HEK293 (cell line): ENCODE measurements at regions not wholly inside any gene's neighbourhood (a gene's known extent, or its start where the extent isn't known, plus 50 kb on each side); places are given as distances from the start of the nearest gene placed in this dataset.

Source experiments
- MYNN ChIP-seq: fragments of 450-650 bp; formaldehyde crosslinking; IDR thresholded peaks from 2 replicates; pipeline ENCODE4 v1.5.1; 2016; ENCODE audit warnings: missing biosample characterization, missing genetic modification characterization, borderline replicate concordance
- MZF1 ChIP-seq: fragments of 450-650 bp; formaldehyde crosslinking; IDR thresholded peaks from 2 replicates; pipeline ENCODE4 v1.5.1; 2017; ENCODE audit warnings: missing biosample characterization, missing genetic modification characterization, borderline replicate concordance
- ZBTB17 ChIP-seq: fragments of 450-650 bp; formaldehyde crosslinking; IDR thresholded peaks from 2 replicates; pipeline ENCODE4 v1.5.1; 2016; ENCODE audit warnings: missing biosample characterization, missing genetic modification characterization
- ZBTB7A ChIP-seq: fragments of 450-650 bp; formaldehyde crosslinking; IDR thresholded peaks from 2 replicates; pipeline ENCODE4 v1.5.1; 2016; ENCODE audit warnings: low read depth, missing biosample characterization, missing genetic modification characterization
- ZFP41 ChIP-seq: fragments of 450-650 bp; formaldehyde crosslinking; IDR thresholded peaks from 2 replicates; pipeline ENCODE4 v1.5.1; 2016; ENCODE audit warnings: missing biosample characterization, missing genetic modification characterization, borderline replicate concordance
- ZNF202 ChIP-seq: fragments of 450-650 bp; formaldehyde crosslinking; IDR thresholded peaks from 2 replicates; pipeline ENCODE4 v1.5.1; 2016; ENCODE audit warnings: missing biosample characterization, missing genetic modification characterization, borderline replicate concordance
- ZNF211 ChIP-seq: fragments of 450-650 bp; formaldehyde crosslinking; IDR thresholded peaks from 2 replicates; pipeline ENCODE4 v1.5.1; 2016; ENCODE audit warnings: low read depth, missing biosample characterization, missing genetic modification characterization
- ZNF473 ChIP-seq: fragments of 450-650 bp; formaldehyde crosslinking; IDR thresholded peaks from 2 replicates; pipeline ENCODE4 v1.5.1; 2017; ENCODE audit warnings: missing biosample characterization, missing genetic modification characterization
- ZNF501 ChIP-seq: fragments of 450-650 bp; formaldehyde crosslinking; IDR thresholded peaks from 2 replicates; pipeline ENCODE4 v1.5.1; 2016; ENCODE audit warnings: missing biosample characterization, missing genetic modification characterization
- ZNF530 ChIP-seq: fragments of 450-650 bp; formaldehyde crosslinking; IDR thresholded peaks from 2 replicates; pipeline ENCODE4 v1.5.1; 2016; ENCODE audit warnings: low read depth, missing biosample characterization, missing genetic modification characterization
- ZNF544 ChIP-seq: fragments of 450-650 bp; formaldehyde crosslinking; IDR thresholded peaks from 2 replicates; pipeline ENCODE4 v1.5.0; 2017; ENCODE audit warnings: missing biosample characterization, missing genetic modification characterization
- ZNF660 ChIP-seq: fragments of 450-650 bp; IDR thresholded peaks from 2 replicates; pipeline ENCODE4 v1.5.1; 2018; ENCODE audit warnings: missing biosample characterization, mild to moderate bottlenecking, missing genetic modification characterization
- TF ChIP-seq, protein P1 (sequence below): fragments of 450-650 bp; formaldehyde crosslinking; IDR thresholded peaks from 2 replicates; pipeline ENCODE4 v1.5.1; 2016; ENCODE audit warnings: missing biosample characterization, missing genetic modification characterization
- TF ChIP-seq, protein P2 (sequence below): fragments of 450-650 bp; formaldehyde crosslinking; IDR thresholded peaks from 2 replicates; pipeline ENCODE4 v1.5.1; 2016; ENCODE audit warnings: missing biosample characterization, missing genetic modification characterization

DNA sequence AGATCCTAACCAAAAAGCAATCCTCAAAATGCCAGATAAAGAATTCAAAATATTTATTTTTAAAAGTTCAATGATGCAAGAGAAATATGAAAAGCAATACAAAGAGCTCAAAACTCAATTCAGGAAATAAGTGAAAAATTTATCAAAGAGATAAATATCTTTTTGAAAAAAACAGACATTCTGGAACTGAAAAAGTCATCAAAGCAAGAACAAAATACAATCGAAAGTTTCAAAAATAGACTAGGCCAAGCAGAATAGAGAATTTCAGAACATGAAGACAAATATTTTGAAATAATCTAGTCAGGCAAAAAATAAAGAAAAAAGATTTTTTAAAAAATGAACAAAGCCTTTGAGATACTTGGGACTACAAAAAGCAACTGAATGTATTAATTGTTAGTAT is 83.4 kb upstream of the STT3B start:
- TF ChIP-seq ZBTB17 (tag by site-specific recombination): no peak
- no peak for TF ChIP-seq ZNF211
- no peak for TF ChIP-seq ZNF473 (tag by site-specific recombination)
- TF ChIP-seq, protein P1, sequence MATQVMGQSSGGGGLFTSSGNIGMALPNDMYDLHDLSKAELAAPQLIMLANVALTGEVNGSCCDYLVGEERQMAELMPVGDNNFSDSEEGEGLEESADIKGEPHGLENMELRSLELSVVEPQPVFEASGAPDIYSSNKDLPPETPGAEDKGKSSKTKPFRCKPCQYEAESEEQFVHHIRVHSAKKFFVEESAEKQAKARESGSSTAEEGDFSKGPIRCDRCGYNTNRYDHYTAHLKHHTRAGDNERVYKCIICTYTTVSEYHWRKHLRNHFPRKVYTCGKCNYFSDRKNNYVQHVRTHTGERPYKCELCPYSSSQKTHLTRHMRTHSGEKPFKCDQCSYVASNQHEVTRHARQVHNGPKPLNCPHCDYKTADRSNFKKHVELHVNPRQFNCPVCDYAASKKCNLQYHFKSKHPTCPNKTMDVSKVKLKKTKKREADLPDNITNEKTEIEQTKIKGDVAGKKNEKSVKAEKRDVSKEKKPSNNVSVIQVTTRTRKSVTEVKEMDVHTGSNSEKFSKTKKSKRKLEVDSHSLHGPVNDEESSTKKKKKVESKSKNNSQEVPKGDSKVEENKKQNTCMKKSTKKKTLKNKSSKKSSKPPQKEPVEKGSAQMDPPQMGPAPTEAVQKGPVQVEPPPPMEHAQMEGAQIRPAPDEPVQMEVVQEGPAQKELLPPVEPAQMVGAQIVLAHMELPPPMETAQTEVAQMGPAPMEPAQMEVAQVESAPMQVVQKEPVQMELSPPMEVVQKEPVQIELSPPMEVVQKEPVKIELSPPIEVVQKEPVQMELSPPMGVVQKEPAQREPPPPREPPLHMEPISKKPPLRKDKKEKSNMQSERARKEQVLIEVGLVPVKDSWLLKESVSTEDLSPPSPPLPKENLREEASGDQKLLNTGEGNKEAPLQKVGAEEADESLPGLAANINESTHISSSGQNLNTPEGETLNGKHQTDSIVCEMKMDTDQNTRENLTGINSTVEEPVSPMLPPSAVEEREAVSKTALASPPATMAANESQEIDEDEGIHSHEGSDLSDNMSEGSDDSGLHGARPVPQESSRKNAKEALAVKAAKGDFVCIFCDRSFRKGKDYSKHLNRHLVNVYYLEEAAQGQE (tag by site-specific recombination): no peak
- TF ChIP-seq ZNF530 (tag by site-specific recombination): no peak
- TF ChIP-seq, protein P2, sequence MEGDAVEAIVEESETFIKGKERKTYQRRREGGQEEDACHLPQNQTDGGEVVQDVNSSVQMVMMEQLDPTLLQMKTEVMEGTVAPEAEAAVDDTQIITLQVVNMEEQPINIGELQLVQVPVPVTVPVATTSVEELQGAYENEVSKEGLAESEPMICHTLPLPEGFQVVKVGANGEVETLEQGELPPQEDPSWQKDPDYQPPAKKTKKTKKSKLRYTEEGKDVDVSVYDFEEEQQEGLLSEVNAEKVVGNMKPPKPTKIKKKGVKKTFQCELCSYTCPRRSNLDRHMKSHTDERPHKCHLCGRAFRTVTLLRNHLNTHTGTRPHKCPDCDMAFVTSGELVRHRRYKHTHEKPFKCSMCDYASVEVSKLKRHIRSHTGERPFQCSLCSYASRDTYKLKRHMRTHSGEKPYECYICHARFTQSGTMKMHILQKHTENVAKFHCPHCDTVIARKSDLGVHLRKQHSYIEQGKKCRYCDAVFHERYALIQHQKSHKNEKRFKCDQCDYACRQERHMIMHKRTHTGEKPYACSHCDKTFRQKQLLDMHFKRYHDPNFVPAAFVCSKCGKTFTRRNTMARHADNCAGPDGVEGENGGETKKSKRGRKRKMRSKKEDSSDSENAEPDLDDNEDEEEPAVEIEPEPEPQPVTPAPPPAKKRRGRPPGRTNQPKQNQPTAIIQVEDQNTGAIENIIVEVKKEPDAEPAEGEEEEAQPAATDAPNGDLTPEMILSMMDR (tag by site-specific recombination): no peak
- no peak for TF ChIP-seq ZNF544 (tag by site-specific recombination)
- TF ChIP-seq ZNF660 (tag by site-specific recombination): no peak
- TF ChIP-seq ZFP41 (tag by site-specific recombination): no peak
- no peak for TF ChIP-seq ZBTB7A (tag by site-specific recombination)
- no peak for TF ChIP-seq MZF1 (tag by site-specific recombination)
- TF ChIP-seq MYNN: no peak
- no peak for TF ChIP-seq ZNF501 (tag by site-specific recombination)
- TF ChIP-seq ZNF202 (tag by site-specific recombination): no peak
